HepG2 (cell line): ENCODE measurements at regions not wholly inside any gene's neighbourhood (a gene's known extent, or its start where the extent isn't known, plus 50 kb on each side); places are given as distances from the start of the nearest gene placed in this dataset.

Experiments used
- ATAC-seq: fragments of 200-7000 bp; cut with Tn5 transposase; 3 replicates; pipeline ENCODE4 v1.9.1; 2020; ENCODE audit warnings: mild to moderate bottlenecking, moderate library complexity
- BruUV-seq: library from RNA; stranded (reverse); fragments of 400-500 nt; replicated peaks from 2 replicates; lab custom pipeline; 2021; lab: Mats Ljungman, UMichigan
- CTCF ChIA-PET: fragments of 300-600 bp; formaldehyde crosslinking; extraction: SDS; loops from one replicate; lab custom pipeline; 2021; ENCODE audit warnings: low total read pairs, inconsistent platforms, low intra/inter-chr PET ratio; lab: Yijun Ruan, JAX
- POLR2A ChIA-PET: fragments of 350-600 bp; sonication (Branson Sonifier 250); formaldehyde crosslinking; loops from one replicate; lab custom pipeline; 2020; ENCODE audit warnings: antibody characterized with exemption, inconsistent platforms; lab: Yijun Ruan, JAX
- DNase-seq: peaks from one replicate; pipeline ENCODE4 v3.0.0-alpha.2; 2015; ENCODE audit warnings: low spot score
- FAIRE-seq: peaks from 3 replicates; lab custom pipeline; 2011; peaks lifted over from hg19 to GRCh38; lab: Jason Lieb, UNC
- H2AFZ ChIP-seq: one replicate; pipeline ENCODE4 v1.6.1; 2011; ENCODE audit warnings: low read length, inconsistent platforms
- H3K27ac ChIP-seq: fragments of 300-600 bp; 3 replicates; pipeline ENCODE4 v1.8.0; 2011; ENCODE audit warnings: mixed run types, mild to moderate bottlenecking, mixed read lengths, low read length, inconsistent platforms; ENCODE audit not compliant: insufficient read depth; ENCODE audit errors: extremely low read length
- H3K27me3 ChIP-seq, 2 experiments: fragments of 200-600 bp in 1 of 2; 2 replicates in 1 of 2; 3 replicates in 1 of 2; pipeline versions ENCODE4 v1.6.0 to v1.8.0; 2011; ENCODE audit warnings: low read length in 2 of 2, mild to moderate bottlenecking in 2 of 2, moderate library complexity in 2 of 2, inconsistent platforms in 1 of 2; ENCODE audit not compliant: insufficient read depth in 2 of 2, control insufficient read depth in 1 of 2
- H3K36me3 ChIP-seq, 2 experiments: fragments of 200-600 bp in 1 of 2; replicated peaks in 1 of 2; 2 replicates in 1 of 2; 3 replicates in 1 of 2; pipeline versions ENCODE4 v1.5.1 to v1.8.0; 2011; ENCODE audit warnings: low read length in 2 of 2, inconsistent platforms in 1 of 2; ENCODE audit not compliant: insufficient read depth in 2 of 2, control insufficient read depth in 1 of 2
- H3K4me1 ChIP-seq: 2 replicates; pipeline ENCODE4 v1.5.1; 2012; ENCODE audit warnings: low read length, inconsistent platforms; ENCODE audit not compliant: insufficient read depth
- H3K4me2 ChIP-seq: 2 replicates; pipeline ENCODE4 v1.6.0; 2011; ENCODE audit warnings: low read depth, low read length, inconsistent platforms
- H3K4me3 ChIP-seq, 3 experiments: fragments of 200-600 bp in 1 of 3; sonication (generic), shearing (Covaris generic) in 1 of 3; replicated peaks in 1 of 3; 2 replicates each; pipeline ENCODE4 v1.5.1; 2011 to 2016; ENCODE audit warnings: low read length in 3 of 3, inconsistent platforms in 2 of 3, low read depth in 2 of 3, mild to moderate bottlenecking in 2 of 3, control low read depth in 1 of 3, mixed read lengths in 1 of 3; ENCODE audit not compliant: insufficient read depth in 1 of 3
- H3K79me2 ChIP-seq: one replicate; pipeline ENCODE4 v1.6.1; 2011; ENCODE audit warnings: low read length, inconsistent platforms; ENCODE audit not compliant: insufficient read depth
- H3K9ac ChIP-seq: 2 replicates; pipeline ENCODE4 v1.6.0; 2011; ENCODE audit warnings: mild to moderate bottlenecking, low read depth, low read length, inconsistent platforms; ENCODE audit not compliant: insufficient read depth
- H3K9me3 ChIP-seq: 2 replicates; pipeline ENCODE4 v1.5.1; 2012; ENCODE audit warnings: mild to moderate bottlenecking, low read length
- H4K20me1 ChIP-seq: 2 replicates; pipeline ENCODE4 v1.6.0; 2011; ENCODE audit warnings: inconsistent platforms, mild to moderate bottlenecking, low read length, moderate library complexity; ENCODE audit not compliant: insufficient read depth
- CAMTA2 ChIP-seq: sonication (generic); formaldehyde crosslinking; IDR thresholded peaks from 2 replicates; pipeline ENCODE4 v1.4.0; 2020; ENCODE audit warnings: mild to moderate bottlenecking, missing genetic modification reagents, borderline replicate concordance
- HIVEP1 ChIP-seq: sonication (generic); formaldehyde crosslinking; IDR thresholded peaks from 2 replicates; pipeline ENCODE4 v1.4.0; 2020; ENCODE audit warnings: mild to moderate bottlenecking, missing genetic modification reagents
- MAFF ChIP-seq: IDR thresholded peaks from 2 replicates; pipeline ENCODE4 v1.6.1; 2011; ENCODE audit warnings: low read depth, low read length, improper control_type of control experiment
- MAFK ChIP-seq, 2 experiments: IDR thresholded peaks in 1 of 2; conservative IDR thresholded peaks in 1 of 2; 2 replicates each; pipeline ENCODE4 v1.6.1; 2011; ENCODE audit warnings: improper control_type of control experiment in 2 of 2, low read length in 2 of 2
- ZBTB7B ChIP-seq: sonication (generic); formaldehyde crosslinking; IDR thresholded peaks from 2 replicates; pipeline ENCODE4 v1.4.0; 2020; ENCODE audit warnings: missing genetic modification reagents
- ZBTB8A ChIP-seq: sonication (generic); formaldehyde crosslinking; IDR thresholded peaks from 2 replicates; pipeline ENCODE4 v1.4.0; 2020; ENCODE audit warnings: mild to moderate bottlenecking, low read depth, missing genetic modification reagents, borderline replicate concordance
- ZNF782 ChIP-seq: sonication (generic); formaldehyde crosslinking; IDR thresholded peaks from 2 replicates; pipeline ENCODE4 v1.4.0; 2020; ENCODE audit warnings: missing genetic modification reagents, mild to moderate bottlenecking, borderline replicate concordance
- WGBS: methylation state at CpG from one replicate; pipeline ENCODE4 v1.1.6; 2017; ENCODE audit warnings: low lambda C conversion rate; 5-methylcytosine and 5-hydroxymethylcytosine counted together
- in situ Hi-C: cut with HindIII; loops from 2 replicates; pipeline ENCODE4 v1.10.0; 2017; ENCODE audit warnings: low pct_unique_long_range_greater_than_20kb; ENCODE audit not compliant: extremely low pct_ligation_motif_present
- intact Hi-C: fragments of 100-400 bp; cut with micrococcal nuclease; formaldehyde crosslinking; loops from one replicate; pipeline ENCODE4 v1.10.0; 2022; ENCODE audit not compliant: unreplicated experiment

DNA sequence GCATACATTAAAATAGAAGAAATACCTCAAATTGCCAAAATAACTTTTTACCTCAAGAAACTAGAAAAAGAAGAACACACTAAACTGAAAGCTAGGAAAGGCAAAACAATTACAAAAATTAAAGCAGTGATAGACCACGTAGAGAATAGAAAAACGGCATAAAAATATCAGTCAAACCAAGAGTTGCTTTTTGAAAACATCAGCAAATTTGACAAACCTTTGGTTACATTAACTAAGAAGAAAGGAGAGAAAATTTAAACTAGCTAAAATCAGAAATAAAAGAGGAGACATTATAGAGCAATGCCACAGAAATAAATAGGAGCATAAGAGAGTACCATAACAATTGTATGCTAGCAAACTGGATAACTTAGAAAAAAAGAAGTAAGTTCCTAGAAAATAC, 553.8 kb downstream of the CCER1 start:
- H3K4me3 ChIP-seq: no peak overlapping the region
- H3K27me3 ChIP-seq: no peaks in the 10 kb centered on the region
- no peak for TF ChIP-seq HIVEP1 (CRISPR knock-in tag)
- TF ChIP-seq MAFK (conservative IDR thresholded peaks at IDR 0.05 in 1 of 2, IDR thresholded peaks at IDR 0.05 in 1 of 2; ENCODE audit: low read length in 2 of 2): peak; percentile 53 to 60
- 0 out of 2 replicates have a peak, but pooled peaks have one; percentile 9 for TF ChIP-seq MAFF
- no peak for FAIRE-seq
- ATAC-seq: no peak
- H3K9me3 ChIP-seq: peaks cover 68% of the 10 kb centered on the region
- CTCF ChIA-PET: no interaction called here
- no peaks in the 10 kb centered on the region for H3K4me1 ChIP-seq
- H3K27ac ChIP-seq: no peak overlapping the region
- no peaks in the 10 kb centered on the region for H3K36me3 ChIP-seq
- no peak for DNase-seq
- POLR2A ChIA-PET: no interaction called here
- H3K4me2 ChIP-seq: no peak overlapping the region
- no peaks in the 10 kb centered on the region for H3K79me2 ChIP-seq
- no peak overlapping the region for H3K9ac ChIP-seq
- H2AFZ ChIP-seq: no peak overlapping the region
- H4K20me1 ChIP-seq: no peaks in the 10 kb centered on the region
- no TSS peak for BruUV-seq
- intact Hi-C loops: no loop called here
- 3% methylated on average over 2 of the region's 2 CpGs for WGBS
- in situ Hi-C loops: no loop called here

DNA sequence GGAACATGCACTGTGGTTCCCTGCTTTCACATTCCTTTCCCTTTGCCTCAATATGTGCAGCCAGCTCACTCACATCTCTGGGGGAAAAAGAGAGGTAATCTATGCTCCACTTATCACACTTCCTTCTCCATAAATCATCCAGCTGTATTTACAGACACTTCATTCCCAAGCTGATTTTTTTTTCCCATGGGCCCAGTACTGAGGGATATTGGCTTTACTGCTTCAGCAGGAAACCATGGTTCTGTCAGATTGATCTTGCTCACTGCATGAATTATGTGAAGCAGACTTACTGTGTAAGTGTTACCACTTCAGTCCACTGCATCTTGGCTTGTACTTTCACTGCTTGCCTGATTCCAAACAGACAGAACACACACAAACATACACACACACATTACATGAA, 555.6 kb downstream of the CCER1 start:
- Histone ChIP-seq H2AFZ (no peak overlapping the region), H3K4me1 (no peaks in the 10 kb centered on the region), H3K36me3 (no peaks in the 10 kb centered on the region), H3K4me2 (no peak overlapping the region), H3K27me3 (no peaks in the 10 kb centered on the region), H3K4me3 (no peak overlapping the region), H3K9me3 (peaks cover 73% of the 10 kb centered on the region)
- ChIA-PET CTCF (no interaction called here), POLR2A (no interaction called here)
- ATAC-seq: no peak
- intact Hi-C loops: no loop called here
- TF ChIP-seq ZBTB7B (CRISPR knock-in tag) (no peak), ZNF782 (CRISPR knock-in tag) (no peak), CAMTA2 (CRISPR knock-in tag) (no peak), ZBTB8A (CRISPR knock-in tag) (no peak)
- TF ChIP-seq, all 625 proteins: peak for 0
- DNase-seq: no peak
- no peak overlapping the region for H3K27ac ChIP-seq
- no peak overlapping the region for H3K9ac ChIP-seq
- no TSS peak for BruUV-seq
- no peaks in the 10 kb centered on the region for H3K79me2 ChIP-seq
- in situ Hi-C loops: no loop called here
- H4K20me1 ChIP-seq: no peaks in the 10 kb centered on the region
- FAIRE-seq: no peak
